ENCODE measurements at regions not wholly inside any gene's neighbourhood (a gene's known extent, or its start where the extent isn't known, plus 50 kb on each side); places are given as distances from the start of the nearest gene placed in this dataset.

DNA sequence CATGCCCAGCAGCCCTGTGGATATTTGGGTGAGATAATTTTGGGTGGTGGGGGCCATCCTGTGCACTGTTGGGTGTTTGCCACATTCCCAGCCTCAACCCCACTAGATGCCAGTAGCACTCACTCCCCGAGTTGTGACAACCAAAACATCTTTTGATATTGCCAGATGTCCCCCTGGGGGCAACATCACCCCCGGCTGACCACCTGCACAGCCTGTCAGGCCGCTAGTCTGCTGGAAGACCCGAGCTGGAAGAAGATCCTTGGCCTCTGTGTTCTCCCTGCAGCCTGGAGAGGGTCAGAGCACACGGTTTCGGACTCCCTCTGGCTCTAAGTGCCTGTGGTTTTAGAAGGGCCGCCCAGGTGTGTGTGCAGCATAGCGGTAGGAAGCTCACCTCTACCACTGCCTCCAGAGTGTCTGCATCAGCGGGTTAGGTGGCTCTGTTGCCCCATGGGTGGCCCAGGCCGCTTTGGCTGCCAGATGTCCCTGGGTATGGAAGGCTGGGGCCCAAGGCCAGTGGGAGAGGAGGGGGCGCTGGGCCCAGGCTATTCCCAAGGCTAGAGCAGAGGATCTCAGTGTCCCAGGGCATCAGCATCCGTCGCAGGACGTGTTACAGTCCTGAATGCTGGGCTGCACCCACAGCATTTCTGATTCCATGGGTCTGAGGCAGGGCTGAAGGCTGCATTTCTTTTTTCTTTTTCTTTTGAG lies 195.8 kb upstream of the GSE1 start:
- TF ChIP-seq EP300 (conservative IDR thresholded peaks at IDR 0.05; ENCODE audit: poor library complexity, severe bottlenecking): no peak
- no peak for TF ChIP-seq CTCF (IDR thresholded peaks at IDR 0.05; ENCODE audit: poor library complexity, severe bottlenecking)
